HL-60 (cell line): ENCODE measurements at regions not wholly inside any gene's neighbourhood (a gene's known extent, or its start where the extent isn't known, plus 50 kb on each side); places are given as distances from the start of the nearest gene placed in this dataset.

Source experiments
- POLR2AphosphoS5 ChIP-seq: IDR thresholded peaks from 2 replicates; pipeline ENCODE4 v1.6.1; 2012; ENCODE audit warnings: low read depth
- TF ChIP-seq, protein P1 (sequence below): IDR thresholded peaks from one replicate; pipeline ENCODE4 v1.5.1; 2011; ENCODE audit warnings: low read length, control low read depth, inconsistent platforms; ENCODE audit not compliant: insufficient read depth
- TF ChIP-seq, protein P2 (sequence below): IDR thresholded peaks from 2 replicates; pipeline ENCODE4 v1.6.1; 2012; ENCODE audit warnings: low read depth; ENCODE audit not compliant: insufficient replicate concordance

DNA sequence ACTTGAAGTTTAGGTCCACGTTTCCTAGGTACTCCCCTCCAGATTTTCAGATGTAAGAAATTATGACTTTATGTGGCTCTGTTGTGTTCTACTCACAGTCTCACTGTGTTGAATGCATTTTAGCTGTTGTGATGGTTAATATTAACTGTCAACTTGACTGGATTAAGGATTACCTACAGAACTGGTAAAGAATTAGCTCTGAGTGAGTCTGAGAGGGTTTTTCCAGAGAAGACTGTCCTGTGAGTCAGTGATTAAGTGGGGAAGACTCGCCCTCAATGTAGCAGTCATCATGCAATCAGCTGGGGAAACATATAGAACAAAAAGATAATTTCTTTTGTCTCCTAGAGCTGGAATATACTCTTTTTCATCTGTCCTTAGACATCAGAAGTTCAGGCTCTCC is 493.4 kb downstream of the ACTRT1 start:
- TF ChIP-seq, protein P1, sequence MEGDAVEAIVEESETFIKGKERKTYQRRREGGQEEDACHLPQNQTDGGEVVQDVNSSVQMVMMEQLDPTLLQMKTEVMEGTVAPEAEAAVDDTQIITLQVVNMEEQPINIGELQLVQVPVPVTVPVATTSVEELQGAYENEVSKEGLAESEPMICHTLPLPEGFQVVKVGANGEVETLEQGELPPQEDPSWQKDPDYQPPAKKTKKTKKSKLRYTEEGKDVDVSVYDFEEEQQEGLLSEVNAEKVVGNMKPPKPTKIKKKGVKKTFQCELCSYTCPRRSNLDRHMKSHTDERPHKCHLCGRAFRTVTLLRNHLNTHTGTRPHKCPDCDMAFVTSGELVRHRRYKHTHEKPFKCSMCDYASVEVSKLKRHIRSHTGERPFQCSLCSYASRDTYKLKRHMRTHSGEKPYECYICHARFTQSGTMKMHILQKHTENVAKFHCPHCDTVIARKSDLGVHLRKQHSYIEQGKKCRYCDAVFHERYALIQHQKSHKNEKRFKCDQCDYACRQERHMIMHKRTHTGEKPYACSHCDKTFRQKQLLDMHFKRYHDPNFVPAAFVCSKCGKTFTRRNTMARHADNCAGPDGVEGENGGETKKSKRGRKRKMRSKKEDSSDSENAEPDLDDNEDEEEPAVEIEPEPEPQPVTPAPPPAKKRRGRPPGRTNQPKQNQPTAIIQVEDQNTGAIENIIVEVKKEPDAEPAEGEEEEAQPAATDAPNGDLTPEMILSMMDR: no peak
- no peak for TF ChIP-seq POLR2AphosphoS5
- TF ChIP-seq, protein P2, sequence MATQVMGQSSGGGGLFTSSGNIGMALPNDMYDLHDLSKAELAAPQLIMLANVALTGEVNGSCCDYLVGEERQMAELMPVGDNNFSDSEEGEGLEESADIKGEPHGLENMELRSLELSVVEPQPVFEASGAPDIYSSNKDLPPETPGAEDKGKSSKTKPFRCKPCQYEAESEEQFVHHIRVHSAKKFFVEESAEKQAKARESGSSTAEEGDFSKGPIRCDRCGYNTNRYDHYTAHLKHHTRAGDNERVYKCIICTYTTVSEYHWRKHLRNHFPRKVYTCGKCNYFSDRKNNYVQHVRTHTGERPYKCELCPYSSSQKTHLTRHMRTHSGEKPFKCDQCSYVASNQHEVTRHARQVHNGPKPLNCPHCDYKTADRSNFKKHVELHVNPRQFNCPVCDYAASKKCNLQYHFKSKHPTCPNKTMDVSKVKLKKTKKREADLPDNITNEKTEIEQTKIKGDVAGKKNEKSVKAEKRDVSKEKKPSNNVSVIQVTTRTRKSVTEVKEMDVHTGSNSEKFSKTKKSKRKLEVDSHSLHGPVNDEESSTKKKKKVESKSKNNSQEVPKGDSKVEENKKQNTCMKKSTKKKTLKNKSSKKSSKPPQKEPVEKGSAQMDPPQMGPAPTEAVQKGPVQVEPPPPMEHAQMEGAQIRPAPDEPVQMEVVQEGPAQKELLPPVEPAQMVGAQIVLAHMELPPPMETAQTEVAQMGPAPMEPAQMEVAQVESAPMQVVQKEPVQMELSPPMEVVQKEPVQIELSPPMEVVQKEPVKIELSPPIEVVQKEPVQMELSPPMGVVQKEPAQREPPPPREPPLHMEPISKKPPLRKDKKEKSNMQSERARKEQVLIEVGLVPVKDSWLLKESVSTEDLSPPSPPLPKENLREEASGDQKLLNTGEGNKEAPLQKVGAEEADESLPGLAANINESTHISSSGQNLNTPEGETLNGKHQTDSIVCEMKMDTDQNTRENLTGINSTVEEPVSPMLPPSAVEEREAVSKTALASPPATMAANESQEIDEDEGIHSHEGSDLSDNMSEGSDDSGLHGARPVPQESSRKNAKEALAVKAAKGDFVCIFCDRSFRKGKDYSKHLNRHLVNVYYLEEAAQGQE: no peak
